22Rv1 (cell line): ENCODE measurements at regions not wholly inside any gene's neighbourhood (a gene's known extent, or its start where the extent isn't known, plus 50 kb on each side); places are given as distances from the start of the nearest gene placed in this dataset.
A peak's percentile ranks its signal among the peaks of the same experiment; 100 is the strongest.

Experiments used
- H3K27ac ChIP-seq: fragments of 450-650 bp; 2 replicates; pipeline ENCODE4 v1.5.1; 2017
- CTCF ChIP-seq: fragments of 450-650 bp; IDR thresholded peaks from 2 replicates; pipeline ENCODE4 v1.5.1; 2017; ENCODE audit warnings: mild to moderate bottlenecking
- ZFX ChIP-seq: fragments of 450-650 bp; IDR thresholded peaks from 2 replicates; pipeline ENCODE4 v1.6.1; 2017; ENCODE audit warnings: antibody characterized with exemption, borderline replicate concordance

- H3K27ac ChIP-seq: no peak overlapping the region
- TF ChIP-seq CTCF (no peak), ZFX (no peak)
These were observed 118.0 kb upstream of the BMP5 start for GRCh38 chr6:55993418-55993817.

- TF ChIP-seq CTCF (no peak), ZFX (no peak)
- no peak overlapping the region for H3K27ac ChIP-seq
These were observed 117.2 kb upstream of the BMP5 start for GRCh38 chr6:55992546-55992945.

GRCh38 chr6:55985309-55985708 is 109.9 kb upstream of the BMP5 start:
- TF ChIP-seq ZFX (no peak), CTCF (no peak)
- H3K27ac ChIP-seq: no peak overlapping the region

GRCh38 chr6:55983861-55984260 is 108.5 kb upstream of the BMP5 start:
- H3K27ac ChIP-seq: no peak overlapping the region
- no peak for TF ChIP-seq CTCF
- no peak for TF ChIP-seq ZFX

- TF ChIP-seq CTCF: no peak
- TF ChIP-seq ZFX: no peak
These were observed 106.3 kb upstream of the BMP5 start for GRCh38 chr6:55981660-55982059.

GRCh38 chr6:55980627-55981211 is 105.3 kb upstream of the BMP5 start:
- no peak for TF ChIP-seq ZFX
- peak; percentile 80 for TF ChIP-seq CTCF
- no peak overlapping the region for H3K27ac ChIP-seq

More at GRCh38 chr6:55981660-55982059, 106.3 kb upstream of the BMP5 start:
- no peak overlapping the region for H3K27ac ChIP-seq

- TF ChIP-seq ZFX (no peak), CTCF (no peak)
- no peak overlapping the region for H3K27ac ChIP-seq
These were observed 104.1 kb upstream of the BMP5 start for GRCh38 chr6:55979526-55979925.
